Fibroblast of lung (primary cell): ENCODE measurements at regions not wholly inside any gene's neighbourhood (a gene's known extent, or its start where the extent isn't known, plus 50 kb on each side); places are given as distances from the start of the nearest gene placed in this dataset.

ENCODE experiments used
- EZH2 ChIP-seq: IDR thresholded peaks from 2 replicates; pipeline ENCODE4 v1.5.1; 2012; ENCODE audit warnings: low read length, control low read depth, mild to moderate bottlenecking; ENCODE audit errors: missing control alignments
- TF ChIP-seq, protein P1 (sequence below), 2 donors: IDR thresholded peaks in 1 of 2; conservative IDR thresholded peaks in 1 of 2; 1 replicate in 1 of 2; 2 replicates in 1 of 2; pipeline ENCODE4 v1.5.1; 2011 to 2012; ENCODE audit warnings: low read length in 2 of 2, control low read depth in 1 of 2, inconsistent platforms in 1 of 2, low read depth in 1 of 2, mild to moderate bottlenecking in 1 of 2

DNA sequence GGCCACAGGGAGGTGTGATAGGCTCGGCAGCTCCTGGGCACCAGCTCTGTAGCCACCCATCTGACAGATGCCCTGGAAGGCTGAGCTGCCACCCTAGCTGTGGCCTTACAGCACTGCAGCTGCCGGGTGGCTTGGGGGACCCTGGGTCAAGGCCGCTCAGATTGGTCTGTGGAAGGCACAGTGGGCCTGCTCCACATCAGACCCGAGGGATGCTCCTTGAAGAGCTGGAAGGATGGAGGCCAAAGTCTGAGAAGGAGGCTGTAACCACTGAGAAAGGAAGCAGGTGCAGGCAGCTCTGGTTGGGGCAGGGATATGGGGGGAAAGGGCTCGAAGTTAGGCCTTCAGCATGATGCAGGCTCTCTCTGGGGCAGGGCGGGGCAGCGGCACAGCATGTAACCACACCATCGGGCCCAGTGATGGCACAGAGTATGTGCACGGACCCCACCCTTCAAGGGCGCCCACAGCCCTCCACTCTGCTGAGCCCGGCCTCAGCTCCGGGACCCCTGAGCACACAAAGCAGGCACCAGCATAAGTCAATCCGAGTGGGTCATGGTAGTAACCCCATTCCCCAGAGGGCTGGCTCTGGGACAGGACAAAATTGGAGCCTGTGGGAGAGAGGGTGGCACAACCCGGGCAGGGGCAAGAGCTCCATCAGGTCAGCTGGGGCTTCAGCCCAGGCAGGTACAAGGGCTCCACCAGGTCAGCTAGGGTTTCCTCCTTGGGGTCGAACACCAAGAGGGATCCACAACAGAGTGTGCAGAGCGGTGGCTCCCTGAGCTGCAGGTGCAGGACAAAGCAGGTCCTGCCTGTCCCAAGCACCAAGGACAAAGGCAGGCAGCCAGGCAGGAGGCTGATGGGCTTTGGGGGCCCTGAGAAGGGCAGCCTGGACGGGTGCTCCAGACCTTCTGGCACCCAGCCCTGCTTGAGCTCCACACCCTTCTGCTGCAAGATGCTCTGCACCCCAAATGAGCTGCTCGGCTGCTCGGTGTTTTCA lies 1511.1 kb downstream of the BRD1 start:
- TF ChIP-seq, protein P1, sequence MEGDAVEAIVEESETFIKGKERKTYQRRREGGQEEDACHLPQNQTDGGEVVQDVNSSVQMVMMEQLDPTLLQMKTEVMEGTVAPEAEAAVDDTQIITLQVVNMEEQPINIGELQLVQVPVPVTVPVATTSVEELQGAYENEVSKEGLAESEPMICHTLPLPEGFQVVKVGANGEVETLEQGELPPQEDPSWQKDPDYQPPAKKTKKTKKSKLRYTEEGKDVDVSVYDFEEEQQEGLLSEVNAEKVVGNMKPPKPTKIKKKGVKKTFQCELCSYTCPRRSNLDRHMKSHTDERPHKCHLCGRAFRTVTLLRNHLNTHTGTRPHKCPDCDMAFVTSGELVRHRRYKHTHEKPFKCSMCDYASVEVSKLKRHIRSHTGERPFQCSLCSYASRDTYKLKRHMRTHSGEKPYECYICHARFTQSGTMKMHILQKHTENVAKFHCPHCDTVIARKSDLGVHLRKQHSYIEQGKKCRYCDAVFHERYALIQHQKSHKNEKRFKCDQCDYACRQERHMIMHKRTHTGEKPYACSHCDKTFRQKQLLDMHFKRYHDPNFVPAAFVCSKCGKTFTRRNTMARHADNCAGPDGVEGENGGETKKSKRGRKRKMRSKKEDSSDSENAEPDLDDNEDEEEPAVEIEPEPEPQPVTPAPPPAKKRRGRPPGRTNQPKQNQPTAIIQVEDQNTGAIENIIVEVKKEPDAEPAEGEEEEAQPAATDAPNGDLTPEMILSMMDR (conservative IDR thresholded peaks at IDR 0.05 in 1 of 2, IDR thresholded peaks at IDR 0.05 in 1 of 2; ENCODE audit: low read depth in 1 of 2, low read length in 2 of 2) = no peak
- TF ChIP-seq EZH2 = no peak
